ENCODE measurements at regions not wholly inside any gene's neighbourhood (a gene's known extent, or its start where the extent isn't known, plus 50 kb on each side); places are given as distances from the start of the nearest gene placed in this dataset.

DNA sequence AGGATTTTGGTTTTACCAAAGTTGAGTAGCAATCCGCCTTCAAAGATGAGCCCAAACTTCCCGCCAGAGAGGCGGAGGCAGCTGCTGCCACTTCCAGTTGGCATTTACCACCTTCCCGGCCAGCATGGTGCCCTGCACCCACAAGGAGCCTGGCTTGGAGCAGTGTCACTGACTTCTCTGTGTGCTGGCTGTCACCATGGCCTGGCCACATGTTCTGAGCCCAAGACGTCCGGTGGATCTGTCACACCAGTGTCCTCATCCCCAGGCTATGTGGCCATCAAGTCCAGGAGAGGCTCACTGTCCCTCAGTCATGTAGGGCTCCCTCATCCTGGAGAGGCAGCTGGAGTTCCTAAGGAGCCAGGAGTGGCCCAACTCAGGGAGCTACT lies 100.6 kb downstream of the ACKR3 start:
- Histone ChIP-seq H3K9ac (ENCODE audit: insufficient read depth, low read length) (no peak overlapping the region), H3K4me3 (replicated peaks in 1 of 4; ENCODE audit: control extremely low read depth in 1 of 4, insufficient read depth in 1 of 4, low read depth in 3 of 4, low read length in 4 of 4) (no peak overlapping the region), H3K4me1 (ENCODE audit: control insufficient read depth, extremely low read depth, insufficient read depth, low read length) (no peaks in the 10 kb centered on the region), H2AFZ (ENCODE audit: low read length) (no peak overlapping the region), H3K36me3 (ENCODE audit: control insufficient read depth, insufficient read depth, low read length) (no peaks in the 10 kb centered on the region), H3K27ac (ENCODE audit: insufficient read depth, low read length) (no peak overlapping the region), H3K9me3 (ENCODE audit: control insufficient read depth, insufficient read depth, low read depth, low read length) (no peaks in the 10 kb centered on the region), H3K79me2 (ENCODE audit: control insufficient read depth, insufficient read depth, low read length) (no peaks in the 10 kb centered on the region), H3K4me2 (ENCODE audit: extremely low read depth, insufficient read depth, low read length) (no peak overlapping the region), H3K27me3 (ENCODE audit: control insufficient read depth, insufficient read depth, low read length) (no peaks in the 10 kb centered on the region), H4K20me1 (ENCODE audit: control insufficient read depth, extremely low read depth, insufficient read depth, low read length) (no peaks in the 10 kb centered on the region)
- DNase-seq (ENCODE audit: low read depth in 2 of 2), result no peak
- TF ChIP-seq EZH2 (IDR thresholded peaks at IDR 0.05; ENCODE audit: low read length, missing control alignments), result no peak
- TF ChIP-seq, protein P1, sequence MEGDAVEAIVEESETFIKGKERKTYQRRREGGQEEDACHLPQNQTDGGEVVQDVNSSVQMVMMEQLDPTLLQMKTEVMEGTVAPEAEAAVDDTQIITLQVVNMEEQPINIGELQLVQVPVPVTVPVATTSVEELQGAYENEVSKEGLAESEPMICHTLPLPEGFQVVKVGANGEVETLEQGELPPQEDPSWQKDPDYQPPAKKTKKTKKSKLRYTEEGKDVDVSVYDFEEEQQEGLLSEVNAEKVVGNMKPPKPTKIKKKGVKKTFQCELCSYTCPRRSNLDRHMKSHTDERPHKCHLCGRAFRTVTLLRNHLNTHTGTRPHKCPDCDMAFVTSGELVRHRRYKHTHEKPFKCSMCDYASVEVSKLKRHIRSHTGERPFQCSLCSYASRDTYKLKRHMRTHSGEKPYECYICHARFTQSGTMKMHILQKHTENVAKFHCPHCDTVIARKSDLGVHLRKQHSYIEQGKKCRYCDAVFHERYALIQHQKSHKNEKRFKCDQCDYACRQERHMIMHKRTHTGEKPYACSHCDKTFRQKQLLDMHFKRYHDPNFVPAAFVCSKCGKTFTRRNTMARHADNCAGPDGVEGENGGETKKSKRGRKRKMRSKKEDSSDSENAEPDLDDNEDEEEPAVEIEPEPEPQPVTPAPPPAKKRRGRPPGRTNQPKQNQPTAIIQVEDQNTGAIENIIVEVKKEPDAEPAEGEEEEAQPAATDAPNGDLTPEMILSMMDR (conservative IDR thresholded peaks at IDR 0.05 in 1 of 2, IDR thresholded peaks at IDR 0.05 in 1 of 2; ENCODE audit: low read depth in 1 of 2, low read length in 2 of 2), result no peak

DNA sequence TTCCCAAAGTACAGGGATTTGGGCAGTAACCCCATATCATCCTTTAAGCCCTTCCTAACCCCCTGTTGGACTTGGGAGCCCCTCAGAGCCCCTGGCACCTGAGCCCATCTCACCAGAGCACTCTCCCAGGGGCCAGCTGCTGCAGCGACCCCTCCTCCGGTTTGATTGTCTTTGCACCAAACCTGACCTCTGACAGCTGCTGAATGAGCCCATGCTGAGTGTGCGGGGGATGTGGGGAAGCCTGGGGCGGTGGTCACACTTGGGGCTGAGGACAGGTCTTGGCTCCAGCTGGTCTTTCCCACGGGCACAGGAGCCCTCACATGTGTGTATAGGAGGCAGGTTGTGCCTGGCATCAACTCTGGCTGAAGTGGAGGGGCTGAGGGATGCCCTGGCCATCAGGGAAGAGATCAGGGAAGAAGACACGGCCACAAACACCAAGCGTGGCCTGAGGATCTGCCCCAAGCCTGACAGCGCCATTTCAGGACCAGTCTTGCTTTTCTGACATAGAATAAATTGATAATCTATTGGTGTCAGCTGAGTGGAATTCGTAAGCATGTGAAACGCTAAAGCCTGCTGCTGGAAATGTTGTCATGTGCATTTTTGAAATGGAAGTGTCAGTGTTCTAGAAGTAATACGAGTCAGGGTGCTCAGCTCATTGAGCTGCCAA lies 102.4 kb downstream of the ACKR3 start:
- Histone ChIP-seq H3K4me2 (ENCODE audit: extremely low read depth, insufficient read depth, low read length) (no peak overlapping the region), H2AFZ (ENCODE audit: low read length) (no peak overlapping the region), H3K27me3 (ENCODE audit: control insufficient read depth, insufficient read depth, low read length) (no peaks in the 10 kb centered on the region), H4K20me1 (ENCODE audit: control insufficient read depth, extremely low read depth, insufficient read depth, low read length) (no peaks in the 10 kb centered on the region), H3K4me3 (replicated peaks in 1 of 4; ENCODE audit: control extremely low read depth in 1 of 4, insufficient read depth in 1 of 4, low read depth in 3 of 4, low read length in 4 of 4) (no peak overlapping the region), H3K9ac (ENCODE audit: insufficient read depth, low read length) (no peak overlapping the region), H3K9me3 (ENCODE audit: control insufficient read depth, insufficient read depth, low read depth, low read length) (no peaks in the 10 kb centered on the region), H3K36me3 (ENCODE audit: control insufficient read depth, insufficient read depth, low read length) (no peaks in the 10 kb centered on the region), H3K27ac (ENCODE audit: insufficient read depth, low read length) (no peak overlapping the region), H3K4me1 (ENCODE audit: control insufficient read depth, extremely low read depth, insufficient read depth, low read length) (no peaks in the 10 kb centered on the region), H3K79me2 (ENCODE audit: control insufficient read depth, insufficient read depth, low read length) (no peaks in the 10 kb centered on the region)
- no peak for DNase-seq (ENCODE audit: low read depth in 2 of 2)
- TF ChIP-seq, protein P1 (conservative IDR thresholded peaks at IDR 0.05 in 1 of 2, IDR thresholded peaks at IDR 0.05 in 1 of 2; ENCODE audit: low read depth in 1 of 2, low read length in 2 of 2), result no peak
- no peak for TF ChIP-seq EZH2 (IDR thresholded peaks at IDR 0.05; ENCODE audit: low read length, missing control alignments)

DNA sequence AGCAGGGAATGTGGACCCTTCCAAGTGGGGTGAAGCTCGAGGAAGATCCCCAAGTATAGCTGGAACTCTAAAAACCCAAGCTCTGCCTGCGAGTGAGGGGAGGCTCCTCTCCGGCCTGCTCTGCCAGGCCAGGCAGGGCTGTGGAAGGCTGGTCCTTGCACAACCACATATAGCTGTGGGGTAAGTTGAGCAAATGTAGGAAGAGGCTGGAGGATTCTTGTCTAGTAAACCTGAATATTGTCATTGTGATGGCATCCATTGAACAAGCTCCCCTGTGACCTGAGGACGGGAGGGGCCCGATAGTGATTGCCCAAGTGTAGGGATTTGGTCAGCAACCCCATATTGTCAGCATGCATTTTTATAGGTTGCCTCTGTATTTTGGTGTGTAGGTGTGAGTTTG lies 103.0 kb downstream of the ACKR3 start:
- H3K79me2 ChIP-seq (ENCODE audit: control insufficient read depth, insufficient read depth, low read length), result no peaks in the 10 kb centered on the region
- H3K4me2 ChIP-seq (ENCODE audit: extremely low read depth, insufficient read depth, low read length), result no peak overlapping the region
- no peaks in the 10 kb centered on the region for H3K27me3 ChIP-seq (ENCODE audit: control insufficient read depth, insufficient read depth, low read length)
- no peak overlapping the region for H3K4me3 ChIP-seq (replicated peaks in 1 of 4; ENCODE audit: control extremely low read depth in 1 of 4, insufficient read depth in 1 of 4, low read depth in 3 of 4, low read length in 4 of 4)
- H2AFZ ChIP-seq (ENCODE audit: low read length), result no peak overlapping the region
- H4K20me1 ChIP-seq (ENCODE audit: control insufficient read depth, extremely low read depth, insufficient read depth, low read length), result no peaks in the 10 kb centered on the region
- H3K27ac ChIP-seq (ENCODE audit: insufficient read depth, low read length), result no peak overlapping the region
- H3K36me3 ChIP-seq (ENCODE audit: control insufficient read depth, insufficient read depth, low read length), result no peaks in the 10 kb centered on the region
- no peaks in the 10 kb centered on the region for H3K9me3 ChIP-seq (ENCODE audit: control insufficient read depth, insufficient read depth, low read depth, low read length)
- no peak overlapping the region for H3K9ac ChIP-seq (ENCODE audit: insufficient read depth, low read length)
- no peak for TF ChIP-seq EZH2 (IDR thresholded peaks at IDR 0.05; ENCODE audit: low read length, missing control alignments)
- TF ChIP-seq, protein P1 (conservative IDR thresholded peaks at IDR 0.05 in 1 of 2, IDR thresholded peaks at IDR 0.05 in 1 of 2; ENCODE audit: low read depth in 1 of 2, low read length in 2 of 2), result no peak
- no peaks in the 10 kb centered on the region for H3K4me1 ChIP-seq (ENCODE audit: control insufficient read depth, extremely low read depth, insufficient read depth, low read length)
- DNase-seq (ENCODE audit: low read depth in 2 of 2), result no peak

Measured in fibroblast of lung (primary cell).